GM19468 (cell line): ENCODE measurements at regions not wholly inside any gene's neighbourhood (a gene's known extent, or its start where the extent isn't known, plus 50 kb on each side); places are given as distances from the start of the nearest gene placed in this dataset.

Source experiments
- ATAC-seq: cut with Tn5 transposase; IDR thresholded peaks from one replicate; pipeline ENCODE4 v1.9.1; 2021; ENCODE audit warnings: mild to moderate bottlenecking, moderate library complexity, moderate number of reproducible peaks; ENCODE audit not compliant: unreplicated experiment; ENCODE audit errors: extremely low read depth

DNA sequence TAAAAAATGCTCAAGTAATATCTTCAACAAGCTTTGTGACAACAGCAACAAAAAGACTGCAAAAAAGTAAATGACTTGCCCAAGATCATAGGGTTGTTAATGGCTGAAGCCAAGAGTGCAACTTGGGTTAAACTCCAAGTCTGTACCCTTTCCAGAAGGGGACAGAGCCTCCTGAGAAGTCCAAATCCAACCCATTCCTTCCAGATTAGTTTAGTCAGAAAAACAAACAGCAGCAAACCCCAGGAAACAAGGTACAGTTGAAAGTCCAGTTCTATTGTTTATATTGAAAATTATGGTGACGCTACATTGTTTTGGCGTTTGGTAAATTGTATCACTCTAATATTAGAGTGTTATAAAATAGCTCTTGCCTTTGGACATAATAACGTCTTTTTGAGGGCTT is 239.9 kb downstream of the SPTSSA start:
- no peak for ATAC-seq

DNA sequence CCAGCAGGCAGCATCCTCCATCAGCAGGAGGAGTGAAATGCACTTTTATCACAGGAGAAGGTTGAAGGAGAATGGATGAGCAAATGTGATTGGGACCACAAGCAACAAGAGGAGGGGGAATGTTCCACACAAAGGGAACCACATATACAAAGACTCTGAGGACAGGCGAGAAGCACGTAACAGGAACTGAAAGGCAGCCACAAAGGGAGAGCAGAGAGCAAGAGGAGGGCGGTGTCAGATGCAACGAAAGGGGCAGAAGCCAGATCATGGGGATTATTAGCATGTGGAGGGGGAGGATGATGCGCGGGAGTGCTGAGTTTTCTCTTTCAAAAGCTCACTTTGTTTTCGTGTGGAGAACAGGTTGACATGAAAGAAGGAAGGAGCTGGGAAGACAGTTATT is 241.1 kb downstream of the SPTSSA start:
- ATAC-seq = no peak

DNA sequence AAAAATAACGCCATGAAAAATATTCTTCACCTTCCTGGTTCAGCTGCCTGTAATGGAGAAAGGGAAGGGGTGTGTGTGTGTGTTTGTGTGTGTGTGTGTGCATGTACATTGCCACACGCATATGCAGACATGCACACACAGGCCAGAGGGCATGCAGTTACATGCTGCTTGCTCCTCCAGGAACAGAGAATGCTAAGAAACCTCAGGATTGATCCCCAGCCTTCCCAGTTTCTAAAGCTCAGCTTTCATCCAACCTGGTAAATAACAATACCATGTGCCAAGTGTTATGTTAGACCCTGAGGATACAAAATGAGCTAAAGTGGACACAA is 241.7 kb downstream of the SPTSSA start:
- no peak for ATAC-seq

- ATAC-seq = no peak
These were observed 242.2 kb downstream of the SPTSSA start for GRCh38 chr14:34219661-34220377.

- ATAC-seq = no peak
These were observed 243.2 kb downstream of the SPTSSA start for GRCh38 chr14:34218881-34219280.

DNA sequence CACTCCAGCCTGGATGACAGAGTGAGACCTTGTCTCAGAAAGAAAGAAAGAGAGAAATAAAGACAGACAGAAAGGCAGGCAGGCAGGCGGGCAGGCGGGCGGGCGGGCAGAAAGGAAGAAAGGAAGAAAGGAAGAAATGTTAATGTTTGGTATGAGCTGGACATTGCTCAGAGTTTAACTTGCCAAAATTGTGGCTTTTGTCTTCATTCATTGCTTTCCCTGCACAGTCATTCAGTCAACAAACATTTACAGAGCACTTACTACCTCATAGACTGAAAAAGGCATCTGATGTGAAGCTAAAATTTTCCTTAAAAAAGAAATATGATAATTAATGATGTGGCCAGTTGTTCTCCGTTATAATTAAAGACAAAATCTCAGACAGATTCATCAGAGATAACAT is 247.1 kb downstream of the SPTSSA start:
- no peak for ATAC-seq

DNA sequence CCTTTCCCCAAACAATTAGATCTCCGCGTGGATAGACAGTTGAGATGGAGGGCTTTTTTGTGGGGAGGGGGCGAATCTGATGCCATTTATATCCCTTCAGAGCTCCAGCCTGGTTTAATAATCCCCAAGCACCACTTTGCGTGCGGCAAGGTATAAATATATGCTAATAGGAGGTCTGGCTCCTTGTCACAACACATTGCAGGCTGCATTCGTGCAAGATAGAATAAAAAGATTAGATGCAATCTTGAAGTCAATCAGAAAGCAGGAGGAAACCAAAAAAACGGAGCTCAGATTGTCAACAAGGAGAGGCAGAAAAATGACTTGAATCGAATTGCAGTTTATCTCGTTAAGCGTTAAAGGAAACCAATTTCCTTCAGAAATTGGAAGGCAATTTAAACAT is 248.7 kb downstream of the SPTSSA start:
- ATAC-seq = no peak

GRCh38 chr14:34212172-34212929 is 249.7 kb downstream of the SPTSSA start:
- no peak for ATAC-seq

- no peak for ATAC-seq
These were observed 250.3 kb downstream of the SPTSSA start for GRCh38 chr14:34211732-34212131.

DNA sequence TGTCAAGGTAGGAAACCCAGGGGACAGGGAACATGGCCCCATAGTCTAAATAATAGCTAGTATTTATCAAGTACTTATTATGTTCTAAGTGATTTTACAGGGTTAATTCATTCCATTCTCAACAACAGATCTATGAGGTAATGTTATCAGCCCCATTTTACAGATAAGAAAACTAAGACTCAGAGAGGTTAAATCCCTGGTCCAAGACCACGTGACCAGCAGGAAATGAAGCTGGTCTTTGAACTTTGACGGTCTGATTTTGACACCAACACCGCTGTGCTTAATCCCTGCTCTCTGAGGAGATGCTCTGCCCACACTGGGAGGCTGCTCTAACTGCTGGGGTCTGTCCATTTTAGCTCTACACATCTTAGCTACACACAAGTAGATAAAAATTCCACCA is 253.5 kb downstream of the SPTSSA start:
- ATAC-seq = no peak

GRCh38 chr14:34205799-34206198 is 254.9 kb upstream of the EGLN3 start:
- ATAC-seq = no peak

DNA sequence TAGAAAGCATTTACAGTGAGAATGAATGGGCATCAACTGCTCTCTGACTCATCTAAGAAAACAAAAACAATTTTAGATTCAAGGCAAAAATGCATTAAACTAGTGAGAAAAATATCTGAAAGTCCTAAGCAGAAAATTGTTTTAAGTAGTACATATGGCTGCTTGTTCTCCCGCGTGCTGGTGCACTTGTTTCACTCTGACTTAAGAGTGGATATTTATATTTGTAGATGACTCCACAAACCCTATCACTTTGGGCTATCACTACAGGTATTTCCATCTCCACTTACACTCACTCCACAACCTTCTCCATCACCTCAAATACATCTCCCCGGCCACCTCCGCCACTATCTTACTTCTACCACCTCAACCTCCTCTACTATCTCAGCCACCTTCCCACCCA is 253.9 kb upstream of the EGLN3 start:
- no peak for ATAC-seq

GRCh38 chr14:34203251-34203722 is 252.4 kb upstream of the EGLN3 start:
- no peak for ATAC-seq

- no peak for ATAC-seq
These were observed 251.2 kb upstream of the EGLN3 start for GRCh38 chr14:34201909-34202637.

- ATAC-seq = no peak
These were observed 248.7 kb upstream of the EGLN3 start for GRCh38 chr14:34199585-34199984.

DNA sequence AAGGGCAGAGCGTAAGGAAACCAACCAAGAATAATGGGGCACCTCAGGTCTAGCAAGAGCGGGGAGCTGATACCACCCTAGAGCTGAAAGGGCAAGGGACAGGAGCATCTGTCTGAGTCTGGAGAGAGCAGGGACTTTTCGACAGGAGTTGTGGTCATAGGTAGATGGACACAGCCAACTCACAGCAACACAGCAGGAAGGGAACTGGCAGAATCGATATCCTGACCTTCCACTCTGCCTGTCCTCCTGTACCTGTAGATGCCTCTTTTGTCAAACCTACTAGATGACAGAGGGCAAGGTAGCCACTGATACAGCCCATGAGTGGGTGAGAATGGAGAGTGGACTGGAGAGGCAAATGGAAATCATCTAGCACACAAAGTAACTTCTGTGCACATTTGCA is 247.2 kb upstream of the EGLN3 start:
- no peak for ATAC-seq

DNA sequence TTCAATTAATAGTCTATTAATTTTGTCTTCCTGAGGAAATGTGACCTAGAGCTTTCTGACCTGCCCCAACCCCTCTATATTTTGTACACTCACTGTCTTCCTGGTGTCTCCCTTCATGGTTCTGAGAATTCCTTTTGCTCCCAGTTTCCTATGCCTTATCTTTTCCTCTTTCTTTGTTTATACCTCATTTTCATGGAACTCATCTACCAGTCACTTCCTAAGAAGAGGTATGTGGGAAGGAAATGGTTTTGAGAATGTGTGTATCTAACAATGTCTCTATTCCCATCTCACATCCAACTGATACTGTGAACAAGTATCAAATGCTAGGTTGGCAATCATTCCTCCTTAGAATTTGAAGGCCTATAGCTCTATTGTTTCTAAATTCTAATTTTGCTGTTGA is 245.1 kb upstream of the EGLN3 start:
- no peak for ATAC-seq

DNA sequence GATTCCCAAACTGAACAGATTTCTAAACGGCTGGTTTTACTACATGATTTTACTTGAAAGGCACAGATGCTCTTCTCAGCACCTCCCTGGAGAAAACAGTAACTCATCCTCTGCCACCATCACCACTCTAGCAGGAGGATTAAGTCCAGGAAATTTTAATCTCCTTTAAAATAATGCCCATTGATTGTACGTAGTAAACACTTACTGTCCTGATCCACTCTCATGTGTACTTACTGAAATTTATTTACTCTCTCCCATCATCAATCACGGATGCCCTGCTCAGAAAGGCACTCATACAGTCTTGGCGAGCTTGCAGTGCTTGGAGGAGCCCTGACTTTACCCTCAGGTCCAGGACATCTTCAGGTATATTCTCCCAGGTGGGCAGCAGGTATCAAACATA is 239.8 kb upstream of the EGLN3 start:
- no peak for ATAC-seq

DNA sequence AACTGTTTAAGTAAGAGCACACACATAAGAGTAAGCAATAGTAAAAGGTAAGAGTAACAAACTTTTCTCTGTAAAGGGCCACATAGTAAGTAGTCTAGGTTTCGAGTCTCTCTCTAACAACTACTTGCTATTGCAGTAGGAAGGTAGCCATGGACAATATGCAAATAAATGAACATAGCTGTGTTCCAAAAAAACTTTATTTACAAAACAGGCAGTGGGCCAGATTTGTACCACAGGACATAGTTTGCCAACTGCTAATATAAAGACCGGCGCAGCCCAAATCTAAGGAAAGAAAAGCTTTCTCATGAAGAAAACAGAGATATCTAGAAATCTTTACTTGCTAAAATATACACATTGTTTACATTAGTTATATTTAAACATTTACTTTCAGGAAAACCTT is 239.0 kb upstream of the EGLN3 start:
- ATAC-seq = no peak

GRCh38 chr14:34187519-34188044 is 236.7 kb upstream of the EGLN3 start:
- ATAC-seq = no peak

GRCh38 chr14:34187061-34187460 is 236.2 kb upstream of the EGLN3 start:
- no peak for ATAC-seq
